Progenitor cell of endocrine pancreas (in vitro differentiated cells): ENCODE measurements at regions not wholly inside any gene's neighbourhood (a gene's known extent, or its start where the extent isn't known, plus 50 kb on each side); places are given as distances from the start of the nearest gene placed in this dataset.

Experiments used
- DNase-seq: peaks from one replicate; pipeline ENCODE4 v3.0.0; 2021; ENCODE audit warnings: low spot score; ENCODE audit not compliant: unreplicated experiment
- H3K27ac Mint-ChIP-seq: 2 replicates; pipeline ENCODE4 v1.8.0; 2021; ENCODE audit warnings: mild to moderate bottlenecking, moderate library complexity, mixed read lengths
- H3K27me3 Mint-ChIP-seq: 2 replicates; pipeline ENCODE4 v1.8.0; 2021; ENCODE audit warnings: mixed read lengths
- H3K36me3 Mint-ChIP-seq: 2 replicates; pipeline ENCODE4 v1.8.0; 2022; ENCODE audit warnings: mixed read lengths; ENCODE audit not compliant: insufficient read depth
- H3K4me1 Mint-ChIP-seq: 2 replicates; pipeline ENCODE4 v1.8.0; 2021; ENCODE audit warnings: low read depth, mixed read lengths
- H3K4me3 Mint-ChIP-seq: 2 replicates; pipeline ENCODE4 v1.8.0; 2021; ENCODE audit warnings: low read depth, mild to moderate bottlenecking, moderate library complexity, mixed read lengths
- H3K9me3 Mint-ChIP-seq: 2 replicates; pipeline ENCODE4 v1.8.0; 2021; ENCODE audit warnings: low read depth, mixed read lengths
- TF ChIP-seq, protein P1 (sequence below): fragments of 200-600 bp; sonication (generic); IDR thresholded peaks from one replicate; pipeline ENCODE4 v1.5.0; 2021; ENCODE audit warnings: antibody characterized with exemption, mild to moderate bottlenecking; ENCODE audit not compliant: unreplicated experiment

DNA sequence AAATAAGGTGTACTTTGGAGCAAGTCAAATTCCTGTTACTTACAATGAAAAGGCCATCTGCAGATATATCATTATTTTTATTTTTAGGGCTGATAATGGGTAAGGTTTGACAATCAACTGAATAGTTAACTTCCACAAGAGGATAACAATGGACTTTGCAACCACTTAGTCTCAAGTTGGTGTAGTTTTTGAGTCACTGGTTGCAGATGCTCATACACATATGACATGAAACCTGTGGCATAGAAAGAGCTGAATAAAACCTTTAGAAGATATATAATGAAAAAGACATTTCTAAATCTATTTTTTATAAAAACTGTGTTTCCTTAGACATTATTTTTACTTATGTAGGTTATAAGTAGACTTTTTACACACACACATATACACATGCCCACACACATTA lies 2110.9 kb downstream of the PCDH7 start:
- Mint-ChIP-seq H3K4me1 (no peaks in the 10 kb centered on the region), H3K36me3 (peaks cover 4% of the 10 kb centered on the region), H3K27ac (no peak overlapping the region), H3K4me3 (no peak overlapping the region), H3K27me3 (no peaks in the 10 kb centered on the region), H3K9me3 (peaks cover 18% of the 10 kb centered on the region)
- DNase-seq: no peak
- TF ChIP-seq, protein P1, sequence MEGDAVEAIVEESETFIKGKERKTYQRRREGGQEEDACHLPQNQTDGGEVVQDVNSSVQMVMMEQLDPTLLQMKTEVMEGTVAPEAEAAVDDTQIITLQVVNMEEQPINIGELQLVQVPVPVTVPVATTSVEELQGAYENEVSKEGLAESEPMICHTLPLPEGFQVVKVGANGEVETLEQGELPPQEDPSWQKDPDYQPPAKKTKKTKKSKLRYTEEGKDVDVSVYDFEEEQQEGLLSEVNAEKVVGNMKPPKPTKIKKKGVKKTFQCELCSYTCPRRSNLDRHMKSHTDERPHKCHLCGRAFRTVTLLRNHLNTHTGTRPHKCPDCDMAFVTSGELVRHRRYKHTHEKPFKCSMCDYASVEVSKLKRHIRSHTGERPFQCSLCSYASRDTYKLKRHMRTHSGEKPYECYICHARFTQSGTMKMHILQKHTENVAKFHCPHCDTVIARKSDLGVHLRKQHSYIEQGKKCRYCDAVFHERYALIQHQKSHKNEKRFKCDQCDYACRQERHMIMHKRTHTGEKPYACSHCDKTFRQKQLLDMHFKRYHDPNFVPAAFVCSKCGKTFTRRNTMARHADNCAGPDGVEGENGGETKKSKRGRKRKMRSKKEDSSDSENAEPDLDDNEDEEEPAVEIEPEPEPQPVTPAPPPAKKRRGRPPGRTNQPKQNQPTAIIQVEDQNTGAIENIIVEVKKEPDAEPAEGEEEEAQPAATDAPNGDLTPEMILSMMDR: no peak

DNA sequence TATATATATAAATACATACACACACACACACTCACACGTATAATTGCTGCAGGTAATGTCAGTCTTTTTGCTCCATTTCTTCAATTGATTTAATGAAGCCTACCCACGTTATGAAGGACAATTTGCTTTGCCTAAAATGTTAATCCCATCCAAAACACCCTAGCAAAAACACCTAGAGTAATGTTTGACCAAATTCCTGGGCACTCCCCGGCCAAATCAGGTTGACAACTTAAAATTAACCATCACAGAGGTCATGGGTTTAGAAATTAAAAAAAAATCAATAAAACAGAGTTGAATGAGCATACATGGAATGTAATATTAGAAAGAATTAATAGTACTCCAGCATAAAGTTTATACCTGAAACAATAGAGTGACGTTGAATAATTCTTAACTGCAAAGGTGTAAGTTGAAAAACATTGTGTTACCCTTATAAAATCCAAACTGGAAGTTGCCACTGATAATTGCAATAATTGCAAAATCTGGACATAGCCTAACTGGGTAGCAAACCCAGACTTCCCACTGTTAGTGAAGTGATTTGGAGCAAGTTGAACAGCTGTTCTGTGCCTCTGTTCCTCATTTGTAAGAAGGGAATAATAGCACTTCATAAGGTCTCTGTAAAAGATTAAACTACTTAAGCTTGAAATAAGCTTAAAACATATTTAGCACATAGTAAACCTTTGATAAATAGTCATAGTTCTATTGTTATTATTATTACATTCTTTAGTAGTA lies 2120.5 kb downstream of the PCDH7 start:
- Mint-ChIP-seq H3K4me1 (peaks cover 10% of the 10 kb centered on the region), H3K4me3 (no peak overlapping the region), H3K9me3 (no peaks in the 10 kb centered on the region), H3K27ac (no peak overlapping the region), H3K36me3 (no peaks in the 10 kb centered on the region), H3K27me3 (no peaks in the 10 kb centered on the region)
- TF ChIP-seq, protein P1: no peak
- DNase-seq: no peak

DNA sequence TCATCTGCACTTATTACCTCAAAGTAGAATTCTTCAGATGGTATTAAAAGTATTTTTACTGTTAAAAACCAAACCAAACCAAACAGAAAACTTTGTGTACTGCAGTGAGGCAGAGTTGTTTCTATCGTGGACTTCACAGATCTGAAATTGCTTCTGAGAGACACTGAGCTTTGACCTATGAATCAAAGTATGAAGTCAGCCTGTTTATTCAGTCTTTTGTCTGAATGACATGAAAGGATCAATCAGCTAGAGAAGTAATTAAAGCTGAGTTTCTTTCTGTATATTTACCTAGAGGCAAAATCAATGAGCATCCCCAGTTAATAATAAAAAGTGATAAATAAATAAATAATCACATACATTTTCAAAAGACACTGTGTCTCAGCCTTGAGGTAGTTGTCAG lies 2121.0 kb downstream of the PCDH7 start:
- Mint-ChIP-seq H3K9me3 (no peaks in the 10 kb centered on the region), H3K36me3 (no peaks in the 10 kb centered on the region), H3K27ac (no peak overlapping the region), H3K4me1 (peaks cover 10% of the 10 kb centered on the region), H3K27me3 (no peaks in the 10 kb centered on the region), H3K4me3 (no peak overlapping the region)
- TF ChIP-seq, protein P1: no peak
- no peak for DNase-seq

DNA sequence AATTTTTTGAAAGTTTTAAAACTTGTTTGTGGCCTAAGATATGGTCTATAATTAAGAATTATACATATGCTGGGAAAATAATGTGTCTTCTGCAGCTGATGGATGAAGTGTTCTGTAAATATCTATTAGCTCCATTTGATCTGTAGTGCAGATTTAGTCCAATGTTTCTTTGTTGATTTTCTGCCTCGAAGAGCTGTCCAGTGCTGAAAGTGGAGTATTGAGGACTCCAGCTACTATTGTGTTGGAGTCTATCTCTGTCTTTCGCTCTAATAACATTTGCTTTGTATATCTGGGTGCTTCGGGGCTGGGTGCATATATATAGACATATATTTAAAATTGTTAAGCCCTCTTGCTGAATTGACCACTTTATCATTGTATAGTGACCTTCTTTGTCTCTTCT lies 2127.3 kb downstream of the PCDH7 start:
- Mint-ChIP-seq H3K4me1 (no peaks in the 10 kb centered on the region), H3K4me3 (no peak overlapping the region), H3K27me3 (no peaks in the 10 kb centered on the region), H3K27ac (no peak overlapping the region), H3K9me3 (no peaks in the 10 kb centered on the region), H3K36me3 (no peaks in the 10 kb centered on the region)
- no peak for DNase-seq
- TF ChIP-seq, protein P1: no peak

DNA sequence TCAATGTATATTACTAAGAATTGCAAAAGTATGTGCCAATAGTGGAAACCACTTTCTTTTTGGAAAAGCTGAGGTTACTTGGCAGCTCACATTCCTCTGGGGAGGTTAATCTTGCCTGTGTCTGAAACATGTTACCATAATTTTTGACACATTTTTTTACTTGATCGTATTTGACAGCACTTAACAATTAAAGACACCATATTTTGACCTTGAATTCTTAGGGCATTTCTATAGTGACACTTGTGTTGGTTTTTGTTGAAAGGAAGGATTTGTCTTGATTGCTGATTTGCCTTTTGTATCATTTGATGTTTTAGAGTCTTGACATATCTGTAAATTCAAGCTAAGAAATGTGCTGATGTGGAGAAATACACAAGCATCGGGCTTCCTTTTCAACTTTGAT lies 2135.5 kb downstream of the PCDH7 start:
- Mint-ChIP-seq H3K27me3 (no peaks in the 10 kb centered on the region), H3K36me3 (no peaks in the 10 kb centered on the region), H3K9me3 (no peaks in the 10 kb centered on the region), H3K4me1 (no peaks in the 10 kb centered on the region), H3K4me3 (no peak overlapping the region), H3K27ac (no peak overlapping the region)
- TF ChIP-seq, protein P1: no peak
- DNase-seq: no peak
